ENCODE measurements at regions not wholly inside any gene's neighbourhood (a gene's known extent, or its start where the extent isn't known, plus 50 kb on each side); places are given as distances from the start of the nearest gene placed in this dataset.

- TF ChIP-seq CTCF (IDR thresholded peaks at IDR 0.05), result no peak
- TF ChIP-seq POLR2A (IDR thresholded peaks at IDR 0.05), result no peak
These were observed 356.5 kb upstream of the DUSP10 start for GRCh38 chr1:222098404-222098803.

All from uterus (tissue), 2 donors.